HepG2 (cell line): ENCODE measurements at regions not wholly inside any gene's neighbourhood (a gene's known extent, or its start where the extent isn't known, plus 50 kb on each side); places are given as distances from the start of the nearest gene placed in this dataset.

Experiments
- ATAC-seq: fragments of 200-7000 bp; cut with Tn5 transposase; 3 replicates; pipeline ENCODE4 v1.9.1; 2020; ENCODE audit warnings: mild to moderate bottlenecking, moderate library complexity
- BruUV-seq: library from RNA; stranded (reverse); fragments of 400-500 nt; replicated peaks from 2 replicates; lab custom pipeline; 2021; lab: Mats Ljungman, UMichigan
- CTCF ChIA-PET: fragments of 300-600 bp; formaldehyde crosslinking; extraction: SDS; loops from one replicate; lab custom pipeline; 2021; ENCODE audit warnings: low total read pairs, inconsistent platforms, low intra/inter-chr PET ratio; lab: Yijun Ruan, JAX
- POLR2A ChIA-PET: fragments of 350-600 bp; sonication (Branson Sonifier 250); formaldehyde crosslinking; loops from one replicate; lab custom pipeline; 2020; ENCODE audit warnings: antibody characterized with exemption, inconsistent platforms; lab: Yijun Ruan, JAX
- DNase-seq: peaks from one replicate; pipeline ENCODE4 v3.0.0-alpha.2; 2015; ENCODE audit warnings: low spot score
- FAIRE-seq: peaks from 3 replicates; lab custom pipeline; 2011; peaks lifted over from hg19 to GRCh38; lab: Jason Lieb, UNC
- H2AFZ ChIP-seq: one replicate; pipeline ENCODE4 v1.6.1; 2011; ENCODE audit warnings: low read length, inconsistent platforms
- H3K27ac ChIP-seq: fragments of 300-600 bp; 3 replicates; pipeline ENCODE4 v1.8.0; 2011; ENCODE audit warnings: mixed run types, mild to moderate bottlenecking, mixed read lengths, low read length, inconsistent platforms; ENCODE audit not compliant: insufficient read depth; ENCODE audit errors: extremely low read length
- H3K27me3 ChIP-seq, 2 experiments: fragments of 200-600 bp in 1 of 2; 2 replicates in 1 of 2; 3 replicates in 1 of 2; pipeline versions ENCODE4 v1.6.0 to v1.8.0; 2011; ENCODE audit warnings: low read length in 2 of 2, mild to moderate bottlenecking in 2 of 2, moderate library complexity in 2 of 2, inconsistent platforms in 1 of 2; ENCODE audit not compliant: insufficient read depth in 2 of 2, control insufficient read depth in 1 of 2
- H3K36me3 ChIP-seq, 2 experiments: fragments of 200-600 bp in 1 of 2; replicated peaks in 1 of 2; 2 replicates in 1 of 2; 3 replicates in 1 of 2; pipeline versions ENCODE4 v1.5.1 to v1.8.0; 2011; ENCODE audit warnings: low read length in 2 of 2, inconsistent platforms in 1 of 2; ENCODE audit not compliant: insufficient read depth in 2 of 2, control insufficient read depth in 1 of 2
- H3K4me1 ChIP-seq: 2 replicates; pipeline ENCODE4 v1.5.1; 2012; ENCODE audit warnings: low read length, inconsistent platforms; ENCODE audit not compliant: insufficient read depth
- H3K4me2 ChIP-seq: 2 replicates; pipeline ENCODE4 v1.6.0; 2011; ENCODE audit warnings: low read depth, low read length, inconsistent platforms
- H3K4me3 ChIP-seq, 3 experiments: fragments of 200-600 bp in 1 of 3; sonication (generic), shearing (Covaris generic) in 1 of 3; replicated peaks in 1 of 3; 2 replicates each; pipeline ENCODE4 v1.5.1; 2011 to 2016; ENCODE audit warnings: low read length in 3 of 3, inconsistent platforms in 2 of 3, low read depth in 2 of 3, mild to moderate bottlenecking in 2 of 3, control low read depth in 1 of 3, mixed read lengths in 1 of 3; ENCODE audit not compliant: insufficient read depth in 1 of 3
- H3K79me2 ChIP-seq: one replicate; pipeline ENCODE4 v1.6.1; 2011; ENCODE audit warnings: low read length, inconsistent platforms; ENCODE audit not compliant: insufficient read depth
- H3K9ac ChIP-seq: 2 replicates; pipeline ENCODE4 v1.6.0; 2011; ENCODE audit warnings: mild to moderate bottlenecking, low read depth, low read length, inconsistent platforms; ENCODE audit not compliant: insufficient read depth
- H3K9me3 ChIP-seq: 2 replicates; pipeline ENCODE4 v1.5.1; 2012; ENCODE audit warnings: mild to moderate bottlenecking, low read length
- H4K20me1 ChIP-seq: 2 replicates; pipeline ENCODE4 v1.6.0; 2011; ENCODE audit warnings: inconsistent platforms, mild to moderate bottlenecking, low read length, moderate library complexity; ENCODE audit not compliant: insufficient read depth
- DNMT1 ChIP-seq: sonication (generic); formaldehyde crosslinking; IDR thresholded peaks from 2 replicates; pipeline ENCODE4 v1.5.1; 2020; ENCODE audit warnings: mild to moderate bottlenecking, missing genetic modification reagents
- ELF3 ChIP-seq: IDR thresholded peaks from 2 replicates; pipeline ENCODE4 v1.6.1; 2016; ENCODE audit warnings: missing genetic modification reagents, missing compliant biosample characterization
- FOXO4 ChIP-seq: sonication (generic); formaldehyde crosslinking; conservative IDR thresholded peaks from 2 replicates; pipeline ENCODE4 v1.8.1; 2023; ENCODE audit warnings: missing genetic modification reagents
- GABPA ChIP-seq, 2 experiments: IDR thresholded peaks; 2 replicates each; pipeline ENCODE4 v1.6.1; 2011 to 2016; ENCODE audit warnings: low read depth in 2 of 2, low read length in 1 of 2, missing biosample characterization in 1 of 2, missing genetic modification characterization in 1 of 2
- IKZF1 ChIP-seq: fragments of 450-650 bp; IDR thresholded peaks from 2 replicates; pipeline ENCODE4 v1.7.1; 2016
- MEF2D ChIP-seq: sonication (generic); formaldehyde crosslinking; IDR thresholded peaks from 2 replicates; pipeline ENCODE4 v1.5.1; 2020; ENCODE audit warnings: mild to moderate bottlenecking, missing genetic modification reagents
- MTF1 ChIP-seq: sonication (generic); formaldehyde crosslinking; IDR thresholded peaks from 2 replicates; pipeline ENCODE4 v1.5.0; 2020; ENCODE audit warnings: missing genetic modification reagents
- SMARCC2 ChIP-seq: fragments of 450-650 bp; IDR thresholded peaks from 2 replicates; pipeline ENCODE4 v1.6.1; 2017; ENCODE audit warnings: antibody characterized with exemption, mild to moderate bottlenecking
- TIGD3 ChIP-seq: sonication (generic); formaldehyde crosslinking; IDR thresholded peaks from 2 replicates; pipeline ENCODE4 v1.5.1; 2020; ENCODE audit warnings: mild to moderate bottlenecking, missing genetic modification reagents, borderline replicate concordance
- ZMYM2 ChIP-seq: sonication (generic); formaldehyde crosslinking; IDR thresholded peaks from 2 replicates; pipeline ENCODE4 v1.8.0; 2022; ENCODE audit warnings: mild to moderate bottlenecking, missing genetic modification reagents
- ZNF30 ChIP-seq: sonication (generic); formaldehyde crosslinking; IDR thresholded peaks from 2 replicates; pipeline ENCODE4 v1.5.0; 2020; ENCODE audit warnings: mild to moderate bottlenecking, missing genetic modification reagents
- ZNF343 ChIP-seq: sonication (generic); formaldehyde crosslinking; IDR thresholded peaks from 2 replicates; pipeline ENCODE4 v1.4.0; 2020; ENCODE audit warnings: mild to moderate bottlenecking, missing genetic modification reagents
- ZNF749 ChIP-seq: sonication (generic); formaldehyde crosslinking; IDR thresholded peaks from 2 replicates; pipeline ENCODE4 v1.8.0; 2022; ENCODE audit warnings: mild to moderate bottlenecking, missing genetic modification reagents, moderate library complexity, borderline replicate concordance
- WGBS: methylation state at CpG from one replicate; pipeline ENCODE4 v1.1.6; 2017; ENCODE audit warnings: low lambda C conversion rate; 5-methylcytosine and 5-hydroxymethylcytosine counted together
- in situ Hi-C: cut with HindIII; loops from 2 replicates; pipeline ENCODE4 v1.10.0; 2017; ENCODE audit warnings: low pct_unique_long_range_greater_than_20kb; ENCODE audit not compliant: extremely low pct_ligation_motif_present
- intact Hi-C: fragments of 100-400 bp; cut with micrococcal nuclease; formaldehyde crosslinking; loops from one replicate; pipeline ENCODE4 v1.10.0; 2022; ENCODE audit not compliant: unreplicated experiment
- TF ChIP-seq, protein P1 (sequence below): sonication (generic); formaldehyde crosslinking; IDR thresholded peaks from 2 replicates; pipeline ENCODE4 v1.5.0; 2020; ENCODE audit warnings: missing genetic modification reagents, mild to moderate bottlenecking, borderline replicate concordance
- TF ChIP-seq, protein P2 (sequence below): sonication (generic); formaldehyde crosslinking; IDR thresholded peaks from 2 replicates; pipeline ENCODE4 v1.4.0; 2020; ENCODE audit warnings: mild to moderate bottlenecking, missing genetic modification reagents
- TF ChIP-seq, protein P3 (sequence below), 2 experiments: sonication (generic) in 1 of 2; formaldehyde crosslinking in 1 of 2; IDR thresholded peaks; 2 replicates each; pipeline versions ENCODE4 v1.4.0 to v1.6.1; 2016 to 2020; ENCODE audit warnings: borderline replicate concordance in 1 of 2, low read depth in 1 of 2, mild to moderate bottlenecking in 1 of 2, missing genetic modification reagents in 1 of 2

DNA sequence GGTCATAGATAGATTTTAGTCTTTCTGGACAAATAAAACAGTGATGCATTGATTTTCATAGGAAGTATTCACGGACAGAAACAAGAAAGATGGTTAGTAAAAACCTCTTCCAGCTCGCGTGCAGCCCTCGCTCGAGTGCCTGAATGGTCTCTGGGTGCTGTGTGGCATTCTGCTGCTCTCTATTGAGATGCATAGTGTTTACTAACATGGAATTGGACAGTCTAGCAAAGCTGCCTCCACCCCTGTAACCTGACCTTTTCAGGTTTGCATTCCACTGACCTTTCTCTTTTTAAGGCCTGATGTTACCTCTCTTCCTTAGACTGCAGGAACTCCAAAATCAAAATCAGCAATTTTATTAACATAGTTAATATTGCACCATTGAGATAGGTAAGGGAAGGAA, 643.4 kb downstream of the JRKL start:
- no TSS peak for BruUV-seq
- Histone ChIP-seq H3K27me3 (no peaks in the 10 kb centered on the region), H3K9me3 (no peaks in the 10 kb centered on the region), H2AFZ (no peak overlapping the region), H3K4me2 (no peak overlapping the region), H3K4me1 (no peaks in the 10 kb centered on the region), H3K9ac (no peak overlapping the region), H3K4me3 (no peak overlapping the region), H3K79me2 (no peaks in the 10 kb centered on the region), H4K20me1 (no peaks in the 10 kb centered on the region), H3K36me3 (no peaks in the 10 kb centered on the region), H3K27ac (no peak overlapping the region)
- FAIRE-seq (no peak), DNase-seq (no peak), ATAC-seq (no peak)
- in situ Hi-C loops (no loop called here), intact Hi-C loops (no loop called here)
- CTCF ChIA-PET: no interaction called here
- POLR2A ChIA-PET: no interaction called here
- 3% methylated on average over 5 of the region's 5 CpGs for WGBS
- TF ChIP-seq, protein P1, sequence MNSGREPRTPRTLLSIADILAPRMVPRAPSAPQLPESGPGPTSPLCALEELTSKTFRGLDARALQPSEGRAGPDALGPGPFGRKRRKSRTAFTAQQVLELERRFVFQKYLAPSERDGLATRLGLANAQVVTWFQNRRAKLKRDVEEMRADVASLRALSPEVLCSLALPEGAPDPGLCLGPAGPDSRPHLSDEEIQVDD (CRISPR knock-in tag): no peak
- TF ChIP-seq IKZF1 (no peak), SMARCC2 (no peak), MEF2D (CRISPR knock-in tag) (no peak), ZNF749 (no peak), FOXO4 (CRISPR knock-in tag) (no peak), GABPA (IDR thresholded peaks at IDR 0.05; ENCODE audit: low read depth, low read length) (no peak), GABPA (CRISPR knock-in tag; IDR thresholded peaks at IDR 0.05; ENCODE audit: low read depth) (no peak), ZNF343 (no peak), TIGD3 (CRISPR knock-in tag) (no peak), ZMYM2 (CRISPR knock-in tag) (no peak), MTF1 (no peak), ZNF30 (CRISPR knock-in tag) (no peak), DNMT1 (CRISPR knock-in tag) (no peak), ELF3 (CRISPR knock-in tag) (no peak)
- TF ChIP-seq, protein P2, sequence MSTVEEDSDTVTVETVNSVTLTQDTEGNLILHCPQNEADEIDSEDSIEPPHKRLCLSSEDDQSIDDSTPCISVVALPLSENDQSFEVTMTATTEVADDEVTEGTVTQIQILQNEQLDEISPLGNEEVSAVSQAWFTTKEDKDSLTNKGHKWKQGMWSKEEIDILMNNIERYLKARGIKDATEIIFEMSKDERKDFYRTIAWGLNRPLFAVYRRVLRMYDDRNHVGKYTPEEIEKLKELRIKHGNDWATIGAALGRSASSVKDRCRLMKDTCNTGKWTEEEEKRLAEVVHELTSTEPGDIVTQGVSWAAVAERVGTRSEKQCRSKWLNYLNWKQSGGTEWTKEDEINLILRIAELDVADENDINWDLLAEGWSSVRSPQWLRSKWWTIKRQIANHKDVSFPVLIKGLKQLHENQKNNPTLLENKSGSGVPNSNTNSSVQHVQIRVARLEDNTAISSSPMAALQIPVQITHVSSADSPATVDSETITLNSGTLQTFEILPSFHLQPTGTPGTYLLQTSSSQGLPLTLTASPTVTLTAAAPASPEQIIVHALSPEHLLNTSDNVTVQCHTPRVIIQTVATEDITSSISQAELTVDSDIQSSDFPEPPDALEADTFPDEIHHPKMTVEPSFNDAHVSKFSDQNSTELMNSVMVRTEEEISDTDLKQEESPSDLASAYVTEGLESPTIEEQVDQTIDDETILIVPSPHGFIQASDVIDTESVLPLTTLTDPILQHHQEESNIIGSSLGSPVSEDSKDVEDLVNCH (CRISPR knock-in tag): no peak
- TF ChIP-seq, protein P3, sequence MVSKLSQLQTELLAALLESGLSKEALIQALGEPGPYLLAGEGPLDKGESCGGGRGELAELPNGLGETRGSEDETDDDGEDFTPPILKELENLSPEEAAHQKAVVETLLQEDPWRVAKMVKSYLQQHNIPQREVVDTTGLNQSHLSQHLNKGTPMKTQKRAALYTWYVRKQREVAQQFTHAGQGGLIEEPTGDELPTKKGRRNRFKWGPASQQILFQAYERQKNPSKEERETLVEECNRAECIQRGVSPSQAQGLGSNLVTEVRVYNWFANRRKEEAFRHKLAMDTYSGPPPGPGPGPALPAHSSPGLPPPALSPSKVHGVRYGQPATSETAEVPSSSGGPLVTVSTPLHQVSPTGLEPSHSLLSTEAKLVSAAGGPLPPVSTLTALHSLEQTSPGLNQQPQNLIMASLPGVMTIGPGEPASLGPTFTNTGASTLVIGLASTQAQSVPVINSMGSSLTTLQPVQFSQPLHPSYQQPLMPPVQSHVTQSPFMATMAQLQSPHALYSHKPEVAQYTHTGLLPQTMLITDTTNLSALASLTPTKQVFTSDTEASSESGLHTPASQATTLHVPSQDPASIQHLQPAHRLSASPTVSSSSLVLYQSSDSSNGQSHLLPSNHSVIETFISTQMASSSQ (IDR thresholded peaks at IDR 0.05; ENCODE audit: low read depth): no peak
- TF ChIP-seq, protein P3 (CRISPR knock-in tag; IDR thresholded peaks at IDR 0.05; ENCODE audit: borderline replicate concordance): no peak
